Loucy (cell line): ENCODE measurements at regions not wholly inside any gene's neighbourhood (a gene's known extent, or its start where the extent isn't known, plus 50 kb on each side); places are given as distances from the start of the nearest gene placed in this dataset.

Source experiments
- H2AFZ ChIP-seq: fragments of 200-600 bp; sonication (generic); 2 replicates; pipeline ENCODE4 v1.6.0; 2016; ENCODE audit warnings: antibody characterized with exemption, mild to moderate bottlenecking, low read length, moderate library complexity
- H3F3A ChIP-seq: fragments of 200-600 bp; 2 replicates; pipeline ENCODE4 v1.6.0; 2016; ENCODE audit warnings: antibody characterized with exemption, low read depth, mild to moderate bottlenecking
- H3K27me3 ChIP-seq: fragments of 200-600 bp; sonication (generic); 2 replicates; pipeline ENCODE4 v1.6.1; 2014; ENCODE audit warnings: low read length, mild to moderate bottlenecking; ENCODE audit not compliant: insufficient read depth, poor library complexity, severe bottlenecking
- H3K36me3 ChIP-seq: fragments of 200-600 bp; sonication (generic); 2 replicates; pipeline ENCODE4 v1.6.1; 2016; ENCODE audit warnings: low read length; ENCODE audit not compliant: insufficient read depth
- H3K4me1 ChIP-seq: fragments of 200-600 bp; sonication (generic); 2 replicates; pipeline ENCODE4 v1.5.1; 2014; ENCODE audit warnings: low read length, mild to moderate bottlenecking; ENCODE audit not compliant: insufficient read depth, poor library complexity, severe bottlenecking
- H3K4me2 ChIP-seq: fragments of 200-600 bp; sonication (generic); 2 replicates; pipeline ENCODE4 v1.6.0; 2014; ENCODE audit warnings: antibody characterized with exemption, low read length, low read depth, mild to moderate bottlenecking; ENCODE audit not compliant: poor library complexity, severe bottlenecking
- H3K4me3 ChIP-seq: fragments of 200-600 bp; sonication (generic); 2 replicates; pipeline ENCODE4 v1.5.1; 2014; ENCODE audit warnings: low read length, mild to moderate bottlenecking, mixed read lengths; ENCODE audit not compliant: poor library complexity, severe bottlenecking
- H3K79me2 ChIP-seq: fragments of 200-600 bp; sonication (generic); 2 replicates; pipeline ENCODE4 v1.6.1; 2014; ENCODE audit warnings: low read length; ENCODE audit not compliant: insufficient read depth
- H3K9ac ChIP-seq: fragments of 200-600 bp; sonication (generic); 2 replicates; pipeline ENCODE4 v1.6.0; 2014; ENCODE audit warnings: mild to moderate bottlenecking, low read depth, low read length, moderate library complexity; ENCODE audit not compliant: poor library complexity, severe bottlenecking
- H3K9me2 ChIP-seq: fragments of 200-600 bp; sonication (generic); replicated peaks from 2 replicates; pipeline ENCODE4 v1.6.1; 2016; ENCODE audit warnings: low read depth, low read length, mixed read lengths
- H3K9me3 ChIP-seq: fragments of 200-600 bp; sonication (generic); 2 replicates; pipeline ENCODE4 v1.6.1; 2014; ENCODE audit warnings: mild to moderate bottlenecking, antibody characterized with exemption, low read length, low read depth; ENCODE audit not compliant: insufficient read depth
- H4K20me1 ChIP-seq: fragments of 200-600 bp; sonication (generic); 2 replicates; pipeline ENCODE4 v1.6.0; 2014; ENCODE audit warnings: antibody characterized with exemption, low read length, mild to moderate bottlenecking; ENCODE audit not compliant: insufficient read depth, poor library complexity, severe bottlenecking
- CTCF ChIP-seq: fragments of 200-600 bp; sonication (generic); conservative IDR thresholded peaks from 2 replicates; pipeline ENCODE4 v1.5.1; 2014; ENCODE audit warnings: mild to moderate bottlenecking, antibody characterized with exemption, low read length
- EZH2phosphoT487 ChIP-seq: fragments of 200-600 bp; IDR thresholded peaks from 2 replicates; pipeline ENCODE4 v1.6.1; 2018; ENCODE audit warnings: antibody characterized with exemption, mild to moderate bottlenecking, moderate library complexity, borderline replicate concordance

GRCh38 chr2:187230088-187230487, 218.0 kb downstream of the CALCRL start:
- Histone ChIP-seq H3K4me3 (no peak overlapping the region), H3K27me3 (no peaks in the 10 kb centered on the region), H2AFZ (no peak overlapping the region), H3K9me3 (no peaks in the 10 kb centered on the region), H3K9ac (no peak overlapping the region), H3K36me3 (no peaks in the 10 kb centered on the region), H3K4me2 (no peak overlapping the region), H4K20me1 (no peaks in the 10 kb centered on the region), H3K9me2 (no peaks in the 10 kb centered on the region), H3K4me1 (no peaks in the 10 kb centered on the region), H3F3A (no peaks in the 10 kb centered on the region), H3K79me2 (no peaks in the 10 kb centered on the region)
- TF ChIP-seq CTCF (no peak), EZH2phosphoT487 (no peak)

- no peaks in the 10 kb centered on the region for H4K20me1 ChIP-seq
- no peaks in the 10 kb centered on the region for H3K79me2 ChIP-seq
- no peaks in the 10 kb centered on the region for H3K36me3 ChIP-seq
- H3K9ac ChIP-seq, result no peak overlapping the region
- no peak overlapping the region for H3K4me2 ChIP-seq
- no peaks in the 10 kb centered on the region for H3K27me3 ChIP-seq
- no peaks in the 10 kb centered on the region for H3K9me3 ChIP-seq
- H3K4me1 ChIP-seq, result no peaks in the 10 kb centered on the region
- H3K4me3 ChIP-seq, result no peak overlapping the region
- no peaks in the 10 kb centered on the region for H3K9me2 ChIP-seq
- H2AFZ ChIP-seq, result no peak overlapping the region
- no peaks in the 10 kb centered on the region for H3F3A ChIP-seq
- TF ChIP-seq EZH2phosphoT487, result no peak
- no peak for TF ChIP-seq CTCF
These were observed 219.1 kb downstream of the CALCRL start for GRCh38 chr2:187228986-187229385.

- H3F3A ChIP-seq, result no peaks in the 10 kb centered on the region
- H3K9me3 ChIP-seq, result no peaks in the 10 kb centered on the region
- no peaks in the 10 kb centered on the region for H3K9me2 ChIP-seq
- no peak overlapping the region for H3K4me3 ChIP-seq
- no peaks in the 10 kb centered on the region for H3K36me3 ChIP-seq
- H4K20me1 ChIP-seq, result no peaks in the 10 kb centered on the region
- no peaks in the 10 kb centered on the region for H3K79me2 ChIP-seq
- H3K9ac ChIP-seq, result no peak overlapping the region
- H3K4me2 ChIP-seq, result no peak overlapping the region
- H3K4me1 ChIP-seq, result no peaks in the 10 kb centered on the region
- H2AFZ ChIP-seq, result no peak overlapping the region
- TF ChIP-seq EZH2phosphoT487, result no peak
- TF ChIP-seq CTCF, result no peak
- H3K27me3 ChIP-seq, result no peaks in the 10 kb centered on the region
These were observed 223.1 kb downstream of the CALCRL start for GRCh38 chr2:187224989-187225388.
